NCI-H2196 treated with DMSO at 0.1 percent for 48 hours (cell line): ENCODE measurements at regions not wholly inside any gene's neighbourhood (a gene's known extent, or its start where the extent isn't known, plus 50 kb on each side); places are given as distances from the start of the nearest gene placed in this dataset.
"Not testable (repeated sequence)": the region's sequence is repeated elsewhere in the genome, so short reads cannot be mapped to it uniquely, and the experiment has no call there.

Experiments
- DNase-seq: peaks from one replicate; lab custom pipeline; 2025; ENCODE audit not compliant: unreplicated experiment; lab: John Stamatoyannopoulos, UW

DNA sequence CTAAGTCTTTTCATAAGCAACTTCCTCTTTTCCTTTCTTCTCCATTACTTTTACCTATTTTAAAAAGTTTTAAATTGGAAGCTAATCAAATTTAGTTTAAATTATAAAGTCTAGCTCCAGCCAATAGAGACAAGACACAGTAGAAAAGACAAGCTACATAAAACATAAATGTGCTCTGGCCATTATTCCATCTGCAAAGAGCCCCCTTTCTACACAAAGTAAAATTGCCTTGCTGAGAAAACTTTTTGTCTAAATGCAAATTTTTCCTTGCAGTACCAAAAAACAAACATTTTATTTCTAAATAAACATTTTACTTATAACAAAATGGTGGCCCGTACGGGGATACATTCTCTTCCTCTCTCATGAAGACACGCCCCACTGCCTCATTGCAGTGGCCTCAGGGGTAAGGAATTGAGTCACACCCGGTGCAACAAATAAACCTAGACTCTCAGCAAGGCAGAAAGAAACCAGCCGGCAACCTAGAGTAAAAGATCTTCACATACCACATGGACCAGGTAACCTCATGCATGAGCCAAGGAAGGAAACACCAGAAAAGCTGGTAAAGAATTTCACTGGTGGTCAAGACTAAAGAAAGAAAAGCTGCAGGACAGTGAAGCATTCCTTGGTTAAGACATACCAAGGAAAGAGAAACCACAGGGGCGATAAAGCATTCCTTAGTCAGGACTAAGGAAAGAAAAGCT is 71.6 kb upstream of the ZNF746 start:
- DNase-seq: no peak

DNA sequence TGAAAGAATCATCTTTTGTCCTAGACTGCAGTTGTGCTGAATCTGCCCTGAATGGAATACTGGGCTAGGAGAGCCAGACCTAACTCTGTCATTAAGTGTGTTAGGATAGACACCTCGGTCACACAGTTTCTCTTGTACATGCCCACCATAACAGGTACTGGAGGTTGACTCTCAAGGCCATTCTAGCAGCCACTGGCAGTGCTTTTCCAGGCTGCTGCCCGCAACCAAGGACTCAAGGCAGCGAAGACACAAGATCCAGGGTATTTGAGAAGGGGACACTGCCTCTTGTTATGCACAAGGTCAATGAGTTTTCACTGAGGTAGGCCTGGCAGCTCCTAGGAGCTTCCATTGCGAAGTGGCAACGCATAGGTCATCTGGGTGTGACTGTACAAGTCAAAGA is 70.6 kb upstream of the ZNF746 start:
- DNase-seq: no peak

DNA sequence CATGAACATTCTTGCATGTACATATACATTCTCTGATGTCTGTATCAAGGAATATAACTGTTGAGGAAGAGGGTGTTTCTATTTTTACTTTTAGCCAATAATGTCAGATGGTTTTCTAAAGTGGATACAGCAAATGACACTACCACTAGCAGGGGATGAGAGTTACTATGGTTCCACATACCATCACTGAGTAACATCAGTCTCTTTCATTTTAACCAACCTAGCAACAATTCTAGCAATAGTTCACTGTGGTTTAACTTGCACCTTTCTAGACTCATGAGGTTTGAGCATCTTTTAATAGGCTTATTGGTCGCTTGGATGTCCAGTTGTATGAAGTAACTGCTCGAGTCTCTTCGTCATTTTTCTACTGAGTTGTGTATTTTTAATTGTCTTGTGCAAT is 68.5 kb upstream of the ZNF746 start:
- no peak for DNase-seq

DNA sequence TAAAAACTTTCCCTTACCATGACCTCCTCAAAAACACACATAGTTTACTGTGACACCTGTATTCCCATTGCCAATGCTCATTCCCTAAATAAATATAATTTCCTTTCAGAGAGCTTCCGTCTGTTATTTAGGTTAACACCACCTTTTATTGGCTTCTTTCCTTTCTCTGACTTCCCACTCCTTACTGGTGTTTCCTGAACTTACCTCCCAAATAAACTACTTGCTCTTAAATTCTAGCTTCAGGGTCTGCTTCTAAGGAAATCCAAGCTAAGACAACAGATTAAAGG is 67.4 kb upstream of the ZNF746 start:
- no peak for DNase-seq

DNA sequence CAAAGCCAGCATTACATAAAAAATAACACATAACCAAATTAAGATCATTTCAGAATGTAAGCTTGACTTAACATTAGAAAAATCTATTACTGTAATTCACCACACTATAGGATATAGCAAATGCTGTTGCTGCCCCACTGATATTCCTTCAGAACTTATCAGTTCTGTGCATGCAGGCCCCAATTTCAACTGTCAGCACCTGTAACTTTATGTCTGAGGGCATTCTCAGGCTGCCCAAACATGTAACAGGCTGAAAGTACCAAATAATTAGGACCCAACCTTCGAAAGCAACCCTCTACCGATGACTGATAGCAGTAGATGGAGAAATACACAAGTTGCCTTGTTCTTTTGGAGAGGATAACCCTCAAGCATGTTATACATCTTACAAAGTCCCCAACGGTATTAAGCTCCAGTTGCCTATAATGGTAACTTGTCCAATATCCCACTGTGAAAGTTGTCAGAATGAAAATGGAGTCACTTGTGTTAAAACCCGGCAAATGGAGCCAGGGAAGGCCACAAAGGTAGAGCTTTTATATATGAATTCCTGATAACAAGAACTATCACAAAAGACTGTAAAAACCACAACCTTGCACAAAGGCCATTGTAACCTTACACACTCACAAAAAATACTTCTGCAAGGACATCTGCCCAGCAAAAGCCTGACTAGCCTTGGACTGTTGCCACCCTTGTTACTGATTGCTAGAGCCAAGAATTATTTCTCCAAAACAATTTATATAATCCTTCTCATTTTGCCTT is 66.9 kb upstream of the ZNF746 start:
- DNase-seq: no peak

DNA sequence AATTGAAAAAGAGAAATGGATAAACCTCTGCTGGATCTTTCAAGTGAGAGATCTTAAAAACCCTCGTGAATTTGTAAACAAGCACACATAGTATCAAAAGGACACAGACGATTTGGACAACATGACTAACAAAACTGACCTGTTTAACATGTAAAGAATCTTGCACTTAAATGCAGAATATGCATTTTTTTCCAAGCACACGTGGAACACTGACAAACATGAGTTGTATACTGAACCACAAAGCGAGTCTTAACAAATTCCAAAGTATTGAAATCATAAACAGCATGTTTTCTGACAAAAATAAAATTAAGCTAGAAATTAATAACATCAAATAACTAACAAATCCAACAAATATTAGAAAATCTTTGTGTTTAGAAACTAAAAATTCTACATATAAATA is 65.0 kb upstream of the ZNF746 start:
- no peak for DNase-seq

DNA sequence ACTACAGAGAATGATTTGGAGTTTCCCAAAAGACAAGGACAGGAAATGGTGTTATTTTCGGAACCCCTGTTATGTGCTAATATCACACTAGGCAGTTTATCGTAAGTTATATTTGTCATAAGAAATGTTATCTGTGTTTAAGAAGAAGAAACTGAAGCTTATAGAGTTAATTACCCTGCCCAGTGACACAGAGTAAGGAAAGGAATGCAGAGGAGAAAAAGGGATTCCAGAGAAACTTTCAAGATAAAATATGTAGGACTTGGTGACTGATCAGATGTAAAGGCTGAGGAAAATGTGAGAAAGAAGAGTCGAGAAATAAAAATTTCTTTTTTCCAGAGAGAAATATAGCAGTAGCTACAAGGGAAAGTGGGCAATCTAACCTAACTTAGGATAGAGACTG is 63.5 kb upstream of the ZNF746 start:
- no peak for DNase-seq

DNA sequence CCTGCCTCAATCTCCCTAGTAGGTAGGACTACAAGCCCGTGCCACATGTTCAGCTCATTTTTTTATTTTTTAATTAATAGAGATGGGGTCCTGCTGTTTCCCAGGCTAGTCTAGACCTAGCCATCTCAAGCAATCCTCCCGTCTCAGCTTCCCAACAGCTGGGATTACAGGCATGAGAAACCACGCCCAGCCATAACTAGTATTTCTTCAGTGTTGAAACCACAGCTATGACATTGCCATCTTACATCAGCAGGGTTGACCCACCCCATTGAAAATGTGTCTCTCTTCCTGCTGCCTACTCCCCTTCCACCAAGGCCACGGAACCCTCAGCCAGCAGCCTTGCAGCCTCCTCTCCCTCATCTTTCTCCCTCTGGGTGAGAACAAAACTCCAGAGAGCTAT is 62.1 kb upstream of the ZNF746 start:
- DNase-seq: no peak

DNA sequence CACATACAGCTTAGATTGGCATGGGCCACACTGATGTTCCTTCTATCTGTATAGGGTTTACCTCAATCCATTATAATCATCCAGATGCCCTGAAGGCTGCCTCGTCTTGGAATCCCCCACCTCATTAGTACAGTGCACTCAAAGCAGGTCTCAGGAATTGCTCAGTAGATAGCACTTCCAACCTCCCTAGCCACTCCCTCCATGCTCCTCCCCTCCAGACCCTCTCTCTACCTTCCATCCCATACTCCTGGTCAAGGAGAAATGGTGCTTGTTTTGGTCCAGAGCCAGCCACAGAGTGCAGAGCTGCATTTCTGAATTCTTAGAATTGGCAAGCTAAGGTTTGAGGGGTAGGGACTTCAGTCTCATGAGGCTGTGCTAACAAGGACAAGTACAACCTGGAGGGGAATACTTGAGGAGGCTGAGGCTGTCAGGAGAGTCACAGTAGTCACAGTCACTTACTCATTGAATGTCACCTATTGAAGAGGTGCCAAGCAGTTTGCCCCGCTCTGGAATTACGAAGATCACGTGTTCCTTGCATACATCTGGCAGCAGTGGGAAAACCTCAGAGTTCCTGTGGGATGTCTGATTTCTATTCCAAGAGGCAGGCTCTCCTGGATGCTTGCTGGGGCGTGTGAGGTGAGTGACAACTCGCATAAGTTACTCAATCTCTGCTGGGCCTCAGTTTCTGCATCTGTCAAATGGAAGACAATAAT is 60.7 kb upstream of the ZNF746 start:
- DNase-seq: no peak

DNA sequence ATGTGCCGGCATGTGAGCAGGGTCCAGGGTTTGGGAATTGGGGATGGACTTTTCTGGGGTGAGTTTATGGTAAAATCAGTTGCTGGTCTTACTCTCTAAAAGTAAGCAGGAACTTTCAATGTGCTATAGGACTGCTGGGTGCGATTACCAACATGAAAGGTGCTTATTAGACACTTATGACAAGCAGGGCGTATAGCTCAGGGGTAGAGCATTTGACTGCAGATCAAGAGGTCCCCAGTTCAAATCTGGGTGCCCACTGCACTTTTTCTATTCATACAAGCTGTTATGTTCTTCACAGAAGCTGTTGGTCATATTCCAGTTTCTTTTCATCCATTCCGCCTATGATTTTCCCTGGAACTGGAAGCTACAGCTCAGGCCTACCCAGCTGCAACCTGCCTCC is 58.9 kb upstream of the ZNF746 start:
- DNase-seq: not testable (repeated sequence)

DNA sequence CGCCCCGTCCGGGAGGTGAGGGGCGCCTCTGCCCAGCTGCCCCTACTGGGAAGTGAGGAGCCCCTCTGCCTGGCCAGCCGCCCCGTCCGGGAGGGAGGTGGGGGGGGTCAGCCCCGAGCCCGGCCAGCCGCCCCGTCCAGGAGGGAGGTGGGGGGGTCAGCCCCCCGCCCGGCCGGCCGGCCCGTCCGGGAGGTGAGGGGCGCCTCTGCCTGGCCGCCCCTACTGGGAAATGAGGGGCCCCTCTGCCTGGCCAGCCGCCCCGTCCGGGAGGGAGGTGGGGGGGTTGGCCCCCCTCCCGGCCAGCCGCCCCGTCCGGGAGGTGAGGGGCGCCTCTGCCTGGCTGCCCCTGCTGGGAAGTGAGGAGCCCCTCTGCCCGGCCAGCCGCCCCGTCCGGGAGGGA is 57.2 kb upstream of the ZNF746 start:
- DNase-seq: not testable (repeated sequence)

DNA sequence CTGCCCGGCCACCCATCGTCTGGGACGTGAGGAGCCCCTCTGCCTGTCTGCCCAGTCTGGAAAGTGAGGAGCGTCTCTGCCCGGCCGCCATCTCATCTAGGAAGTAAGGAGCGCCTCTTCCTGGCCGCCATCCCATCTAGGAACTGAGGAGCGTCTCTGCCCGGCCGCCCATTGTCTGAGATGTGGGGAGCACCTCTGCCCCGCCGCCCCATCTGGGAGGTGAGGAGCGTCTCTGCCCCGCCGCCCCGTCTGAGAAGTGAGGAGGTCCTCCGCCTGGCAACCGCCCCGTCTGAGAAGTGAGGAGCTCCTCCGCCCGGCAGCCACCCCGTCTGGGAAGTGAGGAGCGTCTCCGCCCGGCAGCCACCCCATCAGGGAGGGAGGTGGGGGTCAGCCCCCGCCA is 56.4 kb upstream of the ZNF746 start:
- not testable (repeated sequence) for DNase-seq

DNA sequence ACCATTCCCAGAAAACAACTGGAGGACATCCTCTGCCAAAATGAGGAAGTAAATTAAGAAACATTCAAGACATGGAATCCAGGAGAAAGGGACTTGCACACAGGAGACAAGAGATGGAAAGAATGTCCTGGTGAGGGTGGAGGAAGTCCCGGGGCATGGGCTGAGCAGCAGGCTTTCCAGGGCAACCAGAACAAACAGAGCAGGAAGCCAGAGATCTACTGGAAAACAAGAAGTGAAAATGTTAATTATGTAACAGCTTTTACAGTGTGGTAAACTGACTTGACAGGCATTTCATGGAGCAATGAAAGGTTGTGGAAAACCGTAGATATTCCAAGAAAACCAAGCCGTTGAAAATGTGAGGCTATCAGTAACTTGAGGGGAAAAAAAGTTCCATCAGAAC is 55.2 kb upstream of the ZNF746 start:
- DNase-seq: no peak
